Right lobe of liver (tissue), 6 donors: ENCODE measurements at regions not wholly inside any gene's neighbourhood (a gene's known extent, or its start where the extent isn't known, plus 50 kb on each side); places are given as distances from the start of the nearest gene placed in this dataset.

Experiments used
- ATAC-seq, 4 donors: fragments of 200-7000 bp; cut with Tn5 transposase; one replicate each; pipeline ENCODE4 v1.9.1; 2020; ENCODE audit warnings: mild to moderate bottlenecking in 4 of 4, moderate library complexity in 4 of 4
- DNase-seq, 3 donors: peaks; one replicate each; pipeline ENCODE4 v3.0.0-alpha.2; 2020
- H3K27ac ChIP-seq, 3 donors: fragments of 200-600 bp; one replicate each; pipeline ENCODE4 v1.8.0; 2022
- H3K27me3 ChIP-seq, 2 donors: fragments of 200-600 bp; one replicate each; pipeline ENCODE4 v1.8.0; 2022
- H3K36me3 ChIP-seq, 4 donors: fragments of 200-600 bp; sonication (generic) in 1 of 4; one replicate each; pipeline versions ENCODE4 v1.5.1 to v1.8.0; 2017 to 2022; ENCODE audit warnings: control low read depth in 1 of 4
- H3K4me1 ChIP-seq, 4 donors: fragments of 200-600 bp; sonication (generic) in 1 of 4; one replicate each; pipeline versions ENCODE4 v1.5.1 to v1.8.0; 2017 to 2022; ENCODE audit warnings: control low read depth in 1 of 4
- H3K4me3 ChIP-seq, 3 donors: fragments of 200-600 bp; one replicate each; pipeline ENCODE4 v1.8.0; 2022
- H3K9me3 ChIP-seq, 4 donors: fragments of 200-600 bp; sonication (generic) in 1 of 4; one replicate each; pipeline versions ENCODE4 v1.5.1 to v1.8.0; 2017 to 2022; ENCODE audit warnings: control low read depth in 1 of 4
- POLR2A ChIP-seq: fragments of 450-650 bp; IDR thresholded peaks from one replicate; pipeline ENCODE4 v1.6.1; 2017; ENCODE audit warnings: antibody characterized with exemption, mild to moderate bottlenecking
- WGBS: methylation state at CpG from one replicate; pipeline ENCODE4 v1.1.6; 2018; ENCODE audit warnings: low coverage, low lambda C conversion rate; ENCODE audit not compliant: insufficient coverage; ENCODE audit errors: missing lambda C conversion rate; 5-methylcytosine and 5-hydroxymethylcytosine counted together
- intact Hi-C, 2 donors: fragments of 100-400 bp; cut with DNase I; formaldehyde crosslinking; loops; one replicate each; pipeline versions ENCODE4 v1.11.2 to v1.14.1; 2022
- TF ChIP-seq, protein P1 (sequence below), 4 donors: fragments of 200-600 bp in 3 of 4; fragments of 450-650 bp in 1 of 4; IDR thresholded peaks; one replicate each; pipeline versions ENCODE4 v1.5.1 to v1.8.0; 2016 to 2022; ENCODE audit warnings: antibody characterized with exemption in 4 of 4, mild to moderate bottlenecking in 2 of 4
- donor health status: DM: no; HTN: yes; CAD: no.
- donor health status: DM: no; HTN: no; CAD: no.
- donor health status: DM: no; HTN: no; CAD: no.
- donor health status: DM: no; HTN: yes; CAD: no.
- donor health status: DM: no; HTN: yes; CAD: no.

- no peaks in the 10 kb centered on the region for H3K36me3 ChIP-seq
- WGBS: 100% methylated on average over 1 of the region's 1 CpG
- H3K4me3 ChIP-seq: no peak overlapping the region
- no peak overlapping the region for H3K27ac ChIP-seq
- TF ChIP-seq POLR2A: no peak
- TF ChIP-seq, protein P1, sequence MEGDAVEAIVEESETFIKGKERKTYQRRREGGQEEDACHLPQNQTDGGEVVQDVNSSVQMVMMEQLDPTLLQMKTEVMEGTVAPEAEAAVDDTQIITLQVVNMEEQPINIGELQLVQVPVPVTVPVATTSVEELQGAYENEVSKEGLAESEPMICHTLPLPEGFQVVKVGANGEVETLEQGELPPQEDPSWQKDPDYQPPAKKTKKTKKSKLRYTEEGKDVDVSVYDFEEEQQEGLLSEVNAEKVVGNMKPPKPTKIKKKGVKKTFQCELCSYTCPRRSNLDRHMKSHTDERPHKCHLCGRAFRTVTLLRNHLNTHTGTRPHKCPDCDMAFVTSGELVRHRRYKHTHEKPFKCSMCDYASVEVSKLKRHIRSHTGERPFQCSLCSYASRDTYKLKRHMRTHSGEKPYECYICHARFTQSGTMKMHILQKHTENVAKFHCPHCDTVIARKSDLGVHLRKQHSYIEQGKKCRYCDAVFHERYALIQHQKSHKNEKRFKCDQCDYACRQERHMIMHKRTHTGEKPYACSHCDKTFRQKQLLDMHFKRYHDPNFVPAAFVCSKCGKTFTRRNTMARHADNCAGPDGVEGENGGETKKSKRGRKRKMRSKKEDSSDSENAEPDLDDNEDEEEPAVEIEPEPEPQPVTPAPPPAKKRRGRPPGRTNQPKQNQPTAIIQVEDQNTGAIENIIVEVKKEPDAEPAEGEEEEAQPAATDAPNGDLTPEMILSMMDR (IDR thresholded peaks at IDR 0.05): no peak
- H3K9me3 ChIP-seq: no peaks in the 10 kb centered on the region
- ATAC-seq (no peak), DNase-seq (no peak)
- no peaks in the 10 kb centered on the region for H3K4me1 ChIP-seq
- intact Hi-C loops: no loop called here
- no peaks in the 10 kb centered on the region for H3K27me3 ChIP-seq
These were observed 685.5 kb upstream of the CITED2 start for GRCh38 chr6:140059947-140060346.

DNA sequence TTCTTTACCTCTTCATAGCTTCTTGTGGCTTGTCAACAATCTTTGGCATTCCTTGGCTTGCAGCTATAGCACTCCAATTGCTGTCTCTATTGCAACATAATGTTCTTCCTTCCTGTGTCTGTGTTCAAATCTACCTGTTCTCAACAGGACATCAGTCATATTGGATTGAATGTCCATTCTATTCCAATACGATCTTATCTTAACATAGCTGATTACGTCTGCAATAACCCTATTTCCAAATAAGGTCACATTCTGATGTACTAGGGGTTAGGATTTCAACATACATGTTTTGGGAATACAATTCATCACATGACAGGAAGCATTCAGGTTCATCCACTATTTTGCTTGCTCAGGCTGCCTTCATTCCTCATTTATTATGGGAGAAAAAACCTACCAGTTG lies 684.4 kb upstream of the CITED2 start:
- intact Hi-C loops: no loop called here

DNA sequence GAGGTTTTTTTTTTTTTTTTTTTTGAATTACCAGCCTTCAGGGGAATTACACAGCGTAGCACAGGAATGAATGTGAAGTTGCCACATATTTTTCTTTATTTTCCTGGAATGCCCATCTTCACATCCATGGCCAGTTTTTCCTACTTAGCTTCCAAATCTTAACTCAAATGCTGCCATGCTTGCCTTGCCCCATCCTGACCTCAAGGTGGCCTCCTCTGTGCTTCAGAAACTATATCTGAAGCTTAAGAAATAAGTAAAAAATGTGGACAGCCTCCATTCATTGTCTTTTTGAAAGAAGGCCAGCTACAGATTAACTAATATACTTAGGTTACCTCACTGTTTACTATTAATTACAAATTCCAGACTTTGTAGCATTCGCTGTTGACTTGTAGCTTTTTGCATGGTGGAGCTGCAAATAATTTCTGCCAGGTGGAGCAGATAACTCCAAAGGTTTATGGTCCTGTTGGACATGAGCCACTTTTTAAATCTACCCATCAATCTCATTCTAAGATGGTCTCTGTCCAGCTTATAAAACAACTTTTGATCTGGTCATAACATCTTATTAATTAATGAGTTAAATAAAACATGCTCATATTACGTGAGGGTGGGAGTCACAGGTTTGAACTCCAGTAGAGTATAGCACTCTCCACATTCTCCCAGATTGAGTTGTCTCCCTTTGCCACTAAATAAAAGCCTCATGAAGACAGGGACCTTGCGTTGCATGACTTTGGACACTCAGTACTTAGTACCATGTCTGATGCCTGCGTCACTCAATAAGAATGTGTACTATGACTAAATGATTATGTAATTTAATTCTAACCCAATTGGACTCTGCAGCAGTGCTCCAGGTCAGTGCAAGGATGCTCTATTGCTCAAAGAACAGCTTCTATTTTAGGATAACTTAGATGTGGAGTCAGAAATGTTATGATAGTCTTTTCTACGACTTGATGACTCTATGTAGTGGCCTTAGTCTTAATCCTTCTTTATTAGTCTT lies 678.6 kb upstream of the CITED2 start:
- H3K9me3 ChIP-seq: no peaks in the 10 kb centered on the region
- H3K27ac ChIP-seq: peak overlapping the region in 2 of 3 donors; percentile 28 to 51
- H3K36me3 ChIP-seq: no peaks in the 10 kb centered on the region
- H3K4me3 ChIP-seq: no peak overlapping the region
- no peak for TF ChIP-seq POLR2A
- TF ChIP-seq, protein P1 (IDR thresholded peaks at IDR 0.05): peak in 2 of 4 donors; percentile 11 to 36
- H3K4me1 ChIP-seq: peaks cover 0 to 23% (median 0%) of the 10 kb centered on the region in 4 donors
- no peak for DNase-seq
- no peaks in the 10 kb centered on the region for H3K27me3 ChIP-seq
- intact Hi-C loops: no loop called here
- 52% methylated on average over 6 of the region's 6 CpGs for WGBS
- ATAC-seq: peak; percentile 41 to 59 (median 52)

More for the DNA sequence above, 684.4 kb upstream of the CITED2 start:
- Histone ChIP-seq H3K36me3 (no peaks in the 10 kb centered on the region), H3K4me1 (no peaks in the 10 kb centered on the region), H3K27ac (no peak overlapping the region), H3K27me3 (no peaks in the 10 kb centered on the region), H3K9me3 (no peaks in the 10 kb centered on the region), H3K4me3 (no peak overlapping the region)
- DNase-seq (no peak), ATAC-seq (peak in 3 of 4 donors; percentile 60 to 70 (median 65))
- no peak for TF ChIP-seq POLR2A
- TF ChIP-seq, protein P1 (IDR thresholded peaks at IDR 0.05): no peak
- WGBS: 28% methylated on average over 2 of the region's 2 CpGs

DNA sequence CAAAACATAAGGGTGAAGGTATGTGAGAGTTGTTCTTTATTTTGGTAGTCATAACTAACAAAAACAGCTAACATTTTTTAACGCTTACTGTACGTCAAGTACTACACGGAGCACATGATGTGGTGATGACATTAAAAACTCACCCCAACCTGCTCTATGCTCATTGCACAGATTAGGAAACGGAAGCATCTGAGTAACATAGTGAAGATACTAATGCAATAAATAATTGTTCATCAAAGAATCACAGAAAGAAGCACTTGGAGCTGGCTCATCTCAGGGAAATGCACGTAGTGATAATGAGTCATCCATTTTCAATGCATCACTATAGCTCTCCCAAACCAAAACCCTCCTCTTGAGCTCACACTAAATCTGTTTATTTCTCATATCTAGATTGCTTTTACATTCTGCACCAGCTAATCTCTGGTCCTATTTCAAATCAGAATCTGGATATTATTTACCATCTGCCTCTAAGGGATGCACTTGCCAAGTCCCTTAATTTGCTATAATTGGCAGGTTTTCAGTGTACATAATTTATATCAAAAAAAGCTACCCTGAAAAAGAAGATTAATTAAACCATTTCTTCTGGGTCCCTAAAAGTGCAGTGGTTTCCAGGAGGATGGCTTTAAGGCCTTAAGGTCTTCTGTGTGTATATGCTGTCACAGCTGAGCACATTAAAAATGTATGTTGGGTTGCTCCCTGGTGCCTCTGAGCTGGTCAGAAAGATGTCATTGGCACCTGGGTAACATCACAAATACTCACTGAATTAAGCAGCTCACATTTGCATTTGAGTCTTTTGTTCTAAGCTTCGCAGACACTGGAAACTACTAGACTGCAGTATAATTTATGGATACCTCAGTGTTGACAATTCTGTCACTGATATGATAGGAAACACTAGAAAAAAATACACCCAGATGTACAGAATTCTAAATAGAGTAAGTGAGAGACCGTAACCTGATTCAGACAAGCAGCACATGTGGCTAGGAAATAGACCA lies 677.4 kb upstream of the CITED2 start:
- ATAC-seq (no peak), DNase-seq (no peak)
- H3K27me3 ChIP-seq: no peaks in the 10 kb centered on the region
- intact Hi-C loops: no loop called here
- no peak overlapping the region for H3K4me3 ChIP-seq
- peak overlapping the region in 2 of 3 donors; percentile 51 to 66 for H3K27ac ChIP-seq
- no peaks in the 10 kb centered on the region for H3K36me3 ChIP-seq
- WGBS: 92% methylated on average over 7 of the region's 7 CpGs
- TF ChIP-seq, protein P1 (IDR thresholded peaks at IDR 0.05): no peak
- no peak for TF ChIP-seq POLR2A
- no peaks in the 10 kb centered on the region for H3K9me3 ChIP-seq
- H3K4me1 ChIP-seq: peaks cover 0 to 23% (median 0%) of the 10 kb centered on the region in 4 donors
